Esophagus muscularis mucosa (tissue), 3 donors: ENCODE measurements at regions not wholly inside any gene's neighbourhood (a gene's known extent, or its start where the extent isn't known, plus 50 kb on each side); places are given as distances from the start of the nearest gene placed in this dataset.

Experiments
- POLR2A ChIP-seq: fragments of 450-650 bp; IDR thresholded peaks from one replicate; pipeline ENCODE4 v1.6.1; 2017; ENCODE audit warnings: antibody characterized with exemption, moderate library complexity, mild to moderate bottlenecking, low read depth
- POLR2AphosphoS5 ChIP-seq, 2 donors: sonication (generic); formaldehyde crosslinking; IDR thresholded peaks; one replicate each; pipeline ENCODE4 v1.6.1; 2017; ENCODE audit warnings: antibody characterized with exemption in 2 of 2
- TF ChIP-seq, protein P1 (sequence below), 3 experiments: fragments of 200-600 bp in 2 of 3; fragments of 450-650 bp in 1 of 3; sonication (generic) in 2 of 3; IDR thresholded peaks; one replicate each; pipeline ENCODE4 v1.5.1; 2017 to 2019; ENCODE audit warnings: antibody characterized with exemption in 3 of 3, mild to moderate bottlenecking in 2 of 3, moderate library complexity in 1 of 3

DNA sequence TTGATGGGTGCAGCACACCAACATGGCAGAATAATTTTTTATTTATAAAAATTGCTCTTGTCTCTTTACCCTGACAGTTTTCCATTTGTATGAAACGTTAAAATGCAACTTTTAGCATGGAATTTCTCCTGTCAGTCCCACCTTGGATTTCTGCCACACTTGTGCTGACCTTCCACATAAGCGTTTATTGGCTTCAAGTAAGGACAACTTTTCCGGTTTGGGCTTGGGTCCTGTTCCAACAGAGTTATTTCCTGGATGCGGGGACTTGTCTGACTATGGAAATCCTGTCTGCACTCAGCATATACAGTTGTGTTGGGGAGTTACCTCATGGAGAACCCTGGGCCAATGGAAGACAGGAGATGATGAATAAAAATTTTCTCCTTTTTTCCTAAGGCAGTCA, 294.7 kb downstream of the NAF1 start:
- TF ChIP-seq POLR2AphosphoS5 (IDR thresholded peaks at IDR 0.05) (no peak), POLR2A (no peak)
- TF ChIP-seq, protein P1, sequence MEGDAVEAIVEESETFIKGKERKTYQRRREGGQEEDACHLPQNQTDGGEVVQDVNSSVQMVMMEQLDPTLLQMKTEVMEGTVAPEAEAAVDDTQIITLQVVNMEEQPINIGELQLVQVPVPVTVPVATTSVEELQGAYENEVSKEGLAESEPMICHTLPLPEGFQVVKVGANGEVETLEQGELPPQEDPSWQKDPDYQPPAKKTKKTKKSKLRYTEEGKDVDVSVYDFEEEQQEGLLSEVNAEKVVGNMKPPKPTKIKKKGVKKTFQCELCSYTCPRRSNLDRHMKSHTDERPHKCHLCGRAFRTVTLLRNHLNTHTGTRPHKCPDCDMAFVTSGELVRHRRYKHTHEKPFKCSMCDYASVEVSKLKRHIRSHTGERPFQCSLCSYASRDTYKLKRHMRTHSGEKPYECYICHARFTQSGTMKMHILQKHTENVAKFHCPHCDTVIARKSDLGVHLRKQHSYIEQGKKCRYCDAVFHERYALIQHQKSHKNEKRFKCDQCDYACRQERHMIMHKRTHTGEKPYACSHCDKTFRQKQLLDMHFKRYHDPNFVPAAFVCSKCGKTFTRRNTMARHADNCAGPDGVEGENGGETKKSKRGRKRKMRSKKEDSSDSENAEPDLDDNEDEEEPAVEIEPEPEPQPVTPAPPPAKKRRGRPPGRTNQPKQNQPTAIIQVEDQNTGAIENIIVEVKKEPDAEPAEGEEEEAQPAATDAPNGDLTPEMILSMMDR (IDR thresholded peaks at IDR 0.05), result no peak
